Suprapubic skin (tissue), 4 donors: ENCODE measurements at regions not wholly inside any gene's neighbourhood (a gene's known extent, or its start where the extent isn't known, plus 50 kb on each side); places are given as distances from the start of the nearest gene placed in this dataset.

Experiments
- EP300 ChIP-seq: sonication (generic); formaldehyde crosslinking; IDR thresholded peaks from one replicate; pipeline ENCODE4 v1.6.1; 2017; ENCODE audit warnings: antibody characterized with exemption
- POLR2A ChIP-seq, 2 donors: fragments of 450-650 bp; IDR thresholded peaks; one replicate each; pipeline ENCODE4 v1.6.1; 2017; ENCODE audit warnings: antibody characterized with exemption in 2 of 2, mild to moderate bottlenecking in 2 of 2, moderate library complexity in 2 of 2
- POLR2AphosphoS5 ChIP-seq, 3 donors: sonication (generic); formaldehyde crosslinking; IDR thresholded peaks; one replicate each; pipeline ENCODE4 v1.6.1; 2017; ENCODE audit warnings: antibody characterized with exemption in 3 of 3
- TF ChIP-seq, protein P1 (sequence below), 2 donors: fragments of 200-600 bp in 1 of 2; fragments of 450-650 bp in 1 of 2; sonication (generic) in 1 of 2; IDR thresholded peaks; one replicate each; pipeline ENCODE4 v1.5.1; 2016 to 2019; ENCODE audit warnings: antibody characterized with exemption in 2 of 2, mild to moderate bottlenecking in 1 of 2, moderate library complexity in 1 of 2

DNA sequence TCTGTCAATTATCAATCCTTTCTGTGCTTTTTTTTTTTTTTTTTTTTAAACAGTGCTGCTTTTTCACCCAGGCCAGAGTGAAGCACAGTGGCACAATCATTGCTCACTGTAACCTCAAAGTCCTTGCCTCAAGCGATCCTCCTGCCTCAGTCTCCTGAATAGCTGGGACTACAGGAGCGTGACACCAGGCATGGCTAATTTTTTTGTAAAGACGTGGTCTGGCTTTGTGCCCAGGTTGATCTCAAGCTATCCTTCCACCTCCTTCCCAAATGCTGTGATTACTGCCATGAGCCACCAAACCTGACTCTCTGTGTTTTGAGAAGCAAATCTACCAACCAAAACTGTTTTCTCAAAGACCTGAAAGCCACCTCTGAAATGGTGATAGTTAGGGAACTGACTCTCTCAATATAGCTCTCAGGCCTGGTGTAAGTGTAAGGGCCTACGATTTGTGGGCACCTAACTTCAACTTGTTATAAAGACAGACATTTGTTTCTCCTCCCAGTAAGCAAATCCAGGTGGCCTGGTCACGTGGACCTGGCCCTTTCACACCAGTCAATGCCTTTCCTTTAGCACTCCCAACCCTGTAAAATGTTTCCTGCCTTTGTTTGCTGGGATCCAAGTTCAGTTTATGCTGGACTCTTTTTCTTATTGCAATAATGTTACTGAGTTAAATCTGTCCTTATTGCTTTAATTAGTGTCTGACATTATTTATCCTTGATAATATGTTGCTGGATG lies 2015.9 kb downstream of the PCDH7 start:
- TF ChIP-seq POLR2AphosphoS5 (IDR thresholded peaks at IDR 0.05): no peak
- TF ChIP-seq, protein P1, sequence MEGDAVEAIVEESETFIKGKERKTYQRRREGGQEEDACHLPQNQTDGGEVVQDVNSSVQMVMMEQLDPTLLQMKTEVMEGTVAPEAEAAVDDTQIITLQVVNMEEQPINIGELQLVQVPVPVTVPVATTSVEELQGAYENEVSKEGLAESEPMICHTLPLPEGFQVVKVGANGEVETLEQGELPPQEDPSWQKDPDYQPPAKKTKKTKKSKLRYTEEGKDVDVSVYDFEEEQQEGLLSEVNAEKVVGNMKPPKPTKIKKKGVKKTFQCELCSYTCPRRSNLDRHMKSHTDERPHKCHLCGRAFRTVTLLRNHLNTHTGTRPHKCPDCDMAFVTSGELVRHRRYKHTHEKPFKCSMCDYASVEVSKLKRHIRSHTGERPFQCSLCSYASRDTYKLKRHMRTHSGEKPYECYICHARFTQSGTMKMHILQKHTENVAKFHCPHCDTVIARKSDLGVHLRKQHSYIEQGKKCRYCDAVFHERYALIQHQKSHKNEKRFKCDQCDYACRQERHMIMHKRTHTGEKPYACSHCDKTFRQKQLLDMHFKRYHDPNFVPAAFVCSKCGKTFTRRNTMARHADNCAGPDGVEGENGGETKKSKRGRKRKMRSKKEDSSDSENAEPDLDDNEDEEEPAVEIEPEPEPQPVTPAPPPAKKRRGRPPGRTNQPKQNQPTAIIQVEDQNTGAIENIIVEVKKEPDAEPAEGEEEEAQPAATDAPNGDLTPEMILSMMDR (IDR thresholded peaks at IDR 0.05): no peak
- no peak for TF ChIP-seq POLR2A (IDR thresholded peaks at IDR 0.05)
- no peak for TF ChIP-seq EP300
